ENCODE measurements at regions not wholly inside any gene's neighbourhood (a gene's known extent, or its start where the extent isn't known, plus 50 kb on each side); places are given as distances from the start of the nearest gene placed in this dataset.
"Not testable (repeated sequence)": the region's sequence is repeated elsewhere in the genome, so short reads cannot be mapped to it uniquely, and the experiment has no call there.

DNA sequence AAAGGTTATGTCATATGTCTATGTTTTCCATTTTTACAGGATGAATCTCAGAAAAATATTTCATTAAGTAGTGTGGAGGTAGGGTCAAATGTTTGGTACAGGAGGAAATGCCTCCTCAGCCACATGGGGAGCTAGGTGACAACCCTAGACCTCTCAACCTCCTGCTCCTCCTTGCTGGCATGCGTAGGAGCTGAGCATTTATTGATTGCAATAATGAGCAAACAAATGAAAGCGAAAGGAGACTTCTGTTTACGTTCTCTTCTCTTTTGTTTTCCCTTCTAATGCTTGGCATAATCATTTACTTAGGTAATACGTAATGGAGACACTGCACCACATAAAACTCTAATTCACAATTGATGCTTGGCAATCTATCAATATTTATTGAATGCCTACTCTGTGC is 95.1 kb upstream of the CCBE1 start:
- POLR2A ChIA-PET: no interaction called here
- H3K4me3 Mint-ChIP-seq: no peak overlapping the region
- no peaks in the 10 kb centered on the region for H3K4me1 Mint-ChIP-seq (ENCODE audit: low read depth)
- H3K4me3 ChIP-seq (ENCODE audit: low read length): no peak overlapping the region
- no peak overlapping the region for H3K27ac Mint-ChIP-seq
- H3K4me1 ChIP-seq (ENCODE audit: insufficient read depth, low read length): no peaks in the 10 kb centered on the region
- H3K9me3 ChIP-seq (ENCODE audit: control insufficient read depth in 1 of 2, insufficient read depth in 1 of 2, low read length in 2 of 2): no peaks in the 10 kb centered on the region
- peak in 1 of 14 experiments; percentile 21 for DNase-seq
- no peak overlapping the region for H3K27ac ChIP-seq (ENCODE audit: low read depth in 1 of 2, low read length in 2 of 2)
- no peaks in the 10 kb centered on the region for H3K9me3 Mint-ChIP-seq
- CTCF ChIA-PET: no interaction called here
- no peak for ATAC-seq (ENCODE audit: poor library complexity)
- H3K27me3 ChIP-seq (ENCODE audit: control insufficient read depth in 1 of 2, insufficient read depth in 2 of 2, low read length in 2 of 2): no peaks in the 10 kb centered on the region
- intact Hi-C loops (cut with DNase I, micrococcal nuclease): no loop called here
- H3K36me3 Mint-ChIP-seq (ENCODE audit: low read depth): no peaks in the 10 kb centered on the region
- H3K36me3 ChIP-seq (ENCODE audit: insufficient read depth, low read length): no peaks in the 10 kb centered on the region
- TF ChIP-seq, protein P1, sequence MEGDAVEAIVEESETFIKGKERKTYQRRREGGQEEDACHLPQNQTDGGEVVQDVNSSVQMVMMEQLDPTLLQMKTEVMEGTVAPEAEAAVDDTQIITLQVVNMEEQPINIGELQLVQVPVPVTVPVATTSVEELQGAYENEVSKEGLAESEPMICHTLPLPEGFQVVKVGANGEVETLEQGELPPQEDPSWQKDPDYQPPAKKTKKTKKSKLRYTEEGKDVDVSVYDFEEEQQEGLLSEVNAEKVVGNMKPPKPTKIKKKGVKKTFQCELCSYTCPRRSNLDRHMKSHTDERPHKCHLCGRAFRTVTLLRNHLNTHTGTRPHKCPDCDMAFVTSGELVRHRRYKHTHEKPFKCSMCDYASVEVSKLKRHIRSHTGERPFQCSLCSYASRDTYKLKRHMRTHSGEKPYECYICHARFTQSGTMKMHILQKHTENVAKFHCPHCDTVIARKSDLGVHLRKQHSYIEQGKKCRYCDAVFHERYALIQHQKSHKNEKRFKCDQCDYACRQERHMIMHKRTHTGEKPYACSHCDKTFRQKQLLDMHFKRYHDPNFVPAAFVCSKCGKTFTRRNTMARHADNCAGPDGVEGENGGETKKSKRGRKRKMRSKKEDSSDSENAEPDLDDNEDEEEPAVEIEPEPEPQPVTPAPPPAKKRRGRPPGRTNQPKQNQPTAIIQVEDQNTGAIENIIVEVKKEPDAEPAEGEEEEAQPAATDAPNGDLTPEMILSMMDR (IDR thresholded peaks at IDR 0.05): no peak
- H3K27me3 Mint-ChIP-seq: peaks cover 8% of the 10 kb centered on the region

DNA sequence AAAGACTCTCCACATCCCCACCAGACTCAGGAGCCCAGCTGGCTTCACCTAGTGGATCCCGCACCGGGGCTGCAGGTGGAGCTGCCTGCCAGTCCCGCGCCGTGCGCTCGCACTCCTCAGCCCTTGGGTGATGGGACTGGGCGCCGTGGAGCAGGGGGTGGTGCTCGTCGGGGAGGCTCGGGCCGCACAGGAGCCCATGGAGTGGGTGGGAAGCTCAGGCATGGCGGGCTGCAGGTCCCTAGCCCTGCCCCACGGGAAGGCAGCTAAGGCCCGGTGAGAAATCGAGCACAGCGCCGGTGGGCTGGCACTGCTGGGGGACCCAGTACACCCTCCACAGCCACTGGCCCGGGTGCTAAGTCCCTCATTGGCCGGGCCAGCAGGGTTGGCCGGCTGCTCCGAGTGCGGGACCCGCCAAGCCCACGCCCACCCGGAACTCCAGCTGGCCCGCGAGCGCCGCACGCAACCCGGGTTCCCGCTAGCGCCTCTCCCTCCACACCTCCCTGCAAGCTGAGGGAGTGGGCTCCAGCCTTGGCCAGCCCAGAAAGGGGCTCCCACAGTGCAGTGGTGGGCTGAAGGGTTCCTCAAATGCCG is 93.2 kb upstream of the CCBE1 start:
- H3K27ac Mint-ChIP-seq; H3K27me3 Mint-ChIP-seq; H3K4me3 ChIP-seq (ENCODE audit: low read length); H3K36me3 ChIP-seq (ENCODE audit: insufficient read depth, low read length); H3K4me1 ChIP-seq (ENCODE audit: insufficient read depth, low read length); ATAC-seq (ENCODE audit: poor library complexity); H3K36me3 Mint-ChIP-seq (ENCODE audit: low read depth); H3K27me3 ChIP-seq (ENCODE audit: control insufficient read depth in 1 of 2, insufficient read depth in 2 of 2, low read length in 2 of 2); CTCF ChIA-PET; H3K27ac ChIP-seq (ENCODE audit: low read depth in 1 of 2, low read length in 2 of 2); H3K4me1 Mint-ChIP-seq (ENCODE audit: low read depth); H3K4me3 Mint-ChIP-seq; intact Hi-C loops (cut with DNase I, micrococcal nuclease); H3K9me3 Mint-ChIP-seq; DNase-seq; POLR2A ChIA-PET; H3K9me3 ChIP-seq (ENCODE audit: control insufficient read depth in 1 of 2, insufficient read depth in 1 of 2, low read length in 2 of 2): not testable (repeated sequence)

DNA sequence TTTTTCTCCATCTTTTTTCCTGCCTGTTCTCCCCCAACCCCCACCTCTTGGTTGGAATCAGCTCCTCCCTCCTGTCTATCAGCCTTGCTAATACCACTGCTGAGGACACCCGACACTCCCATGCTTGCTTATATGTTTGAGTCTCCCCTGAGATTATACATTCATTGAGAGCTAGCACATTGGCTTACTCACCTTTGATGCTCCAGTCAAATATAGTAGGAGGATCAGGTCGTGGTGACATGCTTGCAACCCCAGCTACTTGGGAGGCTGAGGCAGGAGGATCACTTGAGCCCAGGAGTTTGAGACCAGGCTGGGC is 91.5 kb upstream of the CCBE1 start:
- Histone ChIP-seq H3K27ac (ENCODE audit: low read depth in 1 of 2, low read length in 2 of 2) (no peak overlapping the region), H3K4me3 (ENCODE audit: low read length) (no peak overlapping the region), H3K27me3 (ENCODE audit: control insufficient read depth in 1 of 2, insufficient read depth in 2 of 2, low read length in 2 of 2) (no peaks in the 10 kb centered on the region), H3K36me3 (ENCODE audit: insufficient read depth, low read length) (no peaks in the 10 kb centered on the region), H3K4me1 (ENCODE audit: insufficient read depth, low read length) (no peaks in the 10 kb centered on the region), H3K9me3 (ENCODE audit: control insufficient read depth in 1 of 2, insufficient read depth in 1 of 2, low read length in 2 of 2) (no peaks in the 10 kb centered on the region)
- ATAC-seq (ENCODE audit: poor library complexity): no peak
- ChIA-PET CTCF (interaction anchor here (0.7 kb wide), 1 partner anchor 9 kb away, joined by 3 read pairs; no protein-coding TSS in a partner anchor), POLR2A (no interaction called here)
- peaks cover 5% of the 10 kb centered on the region for H3K27me3 Mint-ChIP-seq
- H3K4me1 Mint-ChIP-seq (ENCODE audit: low read depth): no peaks in the 10 kb centered on the region
- H3K4me3 Mint-ChIP-seq: no peak overlapping the region
- H3K36me3 Mint-ChIP-seq (ENCODE audit: low read depth): no peaks in the 10 kb centered on the region
- no peaks in the 10 kb centered on the region for H3K9me3 Mint-ChIP-seq
- H3K27ac Mint-ChIP-seq: no peak overlapping the region
- no peak for DNase-seq
- intact Hi-C loops (cut with DNase I, micrococcal nuclease): no loop called here
- TF ChIP-seq, protein P1 (IDR thresholded peaks at IDR 0.05): no peak

Data from CD4-positive, alpha-beta T cell (primary cell).